Activated gamma-delta T cell treated with anti-CD3 and anti-CD28 coated beads, Interleukin-2, amount 50 U/mL, for 16 hours (primary cell): ENCODE measurements at regions not wholly inside any gene's neighbourhood (a gene's known extent, or its start where the extent isn't known, plus 50 kb on each side); places are given as distances from the start of the nearest gene placed in this dataset.
"Not testable (repeated sequence)": the region's sequence is repeated elsewhere in the genome, so short reads cannot be mapped to it uniquely, and the experiment has no call there.

Experiments used
- DNase-seq: peaks from one replicate; pipeline ENCODE4 v3.0.0-alpha.2; 2020; ENCODE audit warnings: low read depth

DNA sequence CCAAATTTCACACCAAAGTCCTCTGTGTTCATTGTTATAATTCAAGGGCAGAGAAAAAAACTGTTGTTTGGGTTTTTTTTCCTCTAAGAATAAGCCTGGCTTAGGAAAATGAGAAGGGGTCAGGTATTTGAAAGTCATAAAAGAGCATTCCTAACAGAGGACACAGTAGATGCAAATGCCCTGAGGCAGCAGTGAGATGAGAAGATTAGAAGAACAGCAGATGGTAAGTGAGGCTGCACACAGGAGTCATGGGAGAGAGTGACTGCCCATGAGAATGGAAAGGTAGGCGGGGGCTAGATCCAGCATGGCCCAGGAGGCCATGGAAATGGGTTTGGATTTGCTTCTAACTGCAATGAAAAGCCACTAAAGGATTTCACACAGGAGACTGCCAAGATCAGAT is 107.5 kb upstream of the RBPJ start:
- no peak for DNase-seq

GRCh38 chr4:26214994-26215393 is 105.8 kb upstream of the RBPJ start:
- no peak for DNase-seq

DNA sequence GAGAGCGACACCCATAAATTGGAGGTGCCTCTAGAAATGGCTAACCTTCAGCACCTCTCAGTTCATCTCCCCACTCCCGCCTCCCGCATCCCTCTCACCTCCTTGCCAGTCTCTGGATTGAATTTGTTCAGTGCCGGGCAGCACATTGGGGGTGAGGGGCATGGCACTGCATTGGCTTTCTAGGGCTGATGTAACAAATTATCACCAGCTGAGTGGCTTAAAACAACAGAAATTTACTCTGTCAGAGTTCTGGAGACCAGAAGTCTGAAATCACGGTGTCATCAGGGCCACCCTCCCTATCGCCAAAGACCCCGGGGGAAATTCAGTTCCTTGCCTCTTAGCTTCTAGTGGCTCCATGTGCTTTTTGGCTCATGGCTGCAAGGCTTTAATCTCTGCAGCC is 105.1 kb upstream of the RBPJ start:
- DNase-seq, result no peak

DNA sequence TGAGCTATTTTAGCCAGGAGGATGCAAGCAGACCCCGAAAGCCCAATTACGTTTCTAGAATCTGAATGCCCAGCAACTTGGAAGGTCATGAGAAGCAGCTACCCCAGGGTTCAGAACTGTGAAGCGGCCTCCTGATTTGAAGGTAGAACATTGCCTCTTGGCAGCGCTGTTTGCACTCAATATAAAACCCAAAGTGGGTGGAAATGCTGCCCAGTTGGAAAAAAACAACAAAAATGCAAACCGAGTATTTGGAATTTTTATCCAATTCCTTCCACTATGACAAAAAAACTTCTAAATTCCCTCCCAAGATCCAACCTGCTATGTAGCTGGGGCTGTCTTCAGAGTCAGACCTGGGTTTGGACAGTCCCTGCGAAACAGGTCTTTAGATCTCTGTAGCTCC is 103.3 kb upstream of the RBPJ start:
- DNase-seq, result no peak

- no peak for DNase-seq
Measured at GRCh38 chr4:26217961-26218676, 102.7 kb upstream of the RBPJ start.

- DNase-seq, result no peak
Measured at GRCh38 chr4:26218677-26219605, 101.9 kb upstream of the RBPJ start.

- no peak for DNase-seq
Measured at GRCh38 chr4:26220696-26221095, 100.1 kb upstream of the RBPJ start.

- no peak for DNase-seq
Measured at GRCh38 chr4:26223155-26223554, 97.7 kb upstream of the RBPJ start.

DNA sequence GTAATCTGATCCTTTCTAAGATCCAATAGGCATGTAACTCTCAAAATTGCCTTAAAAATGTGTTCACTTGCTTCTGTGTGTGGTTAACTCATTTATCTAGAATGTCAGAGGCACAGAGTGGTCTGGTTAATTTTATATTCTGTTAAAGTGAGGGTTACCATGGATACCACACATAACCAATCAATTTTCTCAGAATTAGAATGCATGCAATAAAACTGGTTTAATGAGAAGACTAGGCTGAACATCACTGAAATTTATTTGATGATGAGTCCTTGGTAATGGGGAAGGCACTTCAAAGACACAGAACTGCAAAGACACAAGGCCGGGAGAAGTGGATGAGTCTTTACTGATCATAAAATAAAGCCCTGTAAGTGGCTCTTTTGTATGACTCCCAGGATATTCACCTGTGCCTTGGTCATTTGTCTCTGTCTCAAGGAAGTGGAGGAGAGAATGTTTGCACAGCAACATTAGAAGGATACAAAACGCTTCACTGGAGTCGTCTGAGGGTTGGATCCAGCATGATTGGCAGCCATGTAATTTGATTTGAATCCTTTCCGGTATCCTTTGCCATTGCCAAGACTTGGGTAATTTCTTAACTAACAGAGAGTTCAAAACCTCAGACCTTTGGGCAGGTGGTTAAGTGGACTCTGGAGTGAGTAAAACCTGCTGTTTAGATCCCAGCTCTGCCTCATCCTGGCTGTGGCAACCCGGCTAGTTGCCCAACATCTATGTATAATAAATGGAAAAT is 94.0 kb upstream of the RBPJ start:
- no peak for DNase-seq

DNA sequence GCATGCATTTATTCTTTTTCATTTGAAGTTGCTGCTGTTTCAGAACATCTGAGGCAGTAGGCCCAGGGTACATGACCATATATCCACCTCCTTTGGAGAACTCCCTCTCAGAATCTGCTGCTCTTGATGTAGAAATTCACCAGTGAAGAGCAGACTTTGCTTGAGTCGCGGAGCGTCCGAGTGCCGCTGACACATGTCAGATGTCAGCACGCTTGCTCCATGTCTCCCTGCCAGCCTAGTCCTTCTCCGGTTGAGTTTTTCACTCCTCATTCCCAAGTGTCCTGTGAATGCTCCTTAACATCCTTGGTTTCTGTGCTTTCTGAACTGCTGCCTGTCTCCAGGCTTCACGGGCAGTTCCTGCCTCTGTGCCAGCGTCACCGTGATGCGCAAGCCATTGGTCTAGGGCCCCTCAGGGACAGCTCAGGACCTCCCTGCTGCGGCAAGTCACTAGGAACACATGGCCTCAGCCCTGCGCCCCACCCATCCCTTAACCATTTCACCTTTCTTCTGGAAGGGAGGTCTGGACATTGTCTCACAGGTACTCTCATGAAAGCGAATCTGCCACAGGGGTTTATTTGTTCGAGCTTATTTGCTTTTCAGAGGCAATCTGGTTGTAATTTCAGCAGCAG is 93.1 kb upstream of the RBPJ start:
- no peak for DNase-seq

- no peak for DNase-seq
Measured at GRCh38 chr4:26228883-26229282, 91.9 kb upstream of the RBPJ start.

DNA sequence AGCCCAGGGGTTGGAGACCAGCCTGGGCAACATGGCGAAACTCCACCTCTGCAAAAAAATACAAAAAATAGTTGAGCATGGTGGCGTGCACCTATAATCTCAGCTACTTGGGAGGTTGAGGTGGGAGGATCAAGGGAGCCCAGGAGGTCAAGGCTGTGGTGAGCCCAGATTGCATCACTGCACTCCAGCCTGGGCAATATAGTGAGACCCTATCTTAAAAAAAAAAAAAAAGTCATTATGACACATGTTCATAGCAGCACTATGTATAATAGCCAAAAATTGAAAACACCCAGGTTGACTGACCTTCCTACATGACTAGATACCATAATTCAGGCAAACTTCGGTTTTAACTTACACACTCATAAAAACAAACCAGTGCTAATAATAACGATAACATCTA is 90.8 kb upstream of the RBPJ start:
- no peak for DNase-seq

DNA sequence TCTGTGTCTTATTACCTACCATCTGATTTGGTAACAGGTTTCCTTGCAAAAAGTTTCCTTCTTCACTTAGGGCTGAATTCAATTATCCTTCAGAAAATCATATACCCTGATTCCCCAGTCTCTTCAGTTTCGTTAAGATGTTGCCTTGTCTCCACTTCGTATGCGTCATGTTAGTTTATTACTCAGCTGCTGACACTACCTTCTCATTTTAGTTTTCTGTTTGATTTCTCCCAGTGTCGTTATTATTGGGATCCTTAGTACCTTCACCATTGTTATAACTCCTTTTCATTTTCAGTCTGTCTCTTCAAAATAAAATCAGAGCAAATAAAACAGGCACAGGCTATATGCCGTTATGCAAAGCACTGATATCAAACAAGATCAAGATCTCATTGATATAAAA is 87.5 kb upstream of the RBPJ start:
- DNase-seq, result no peak

DNA sequence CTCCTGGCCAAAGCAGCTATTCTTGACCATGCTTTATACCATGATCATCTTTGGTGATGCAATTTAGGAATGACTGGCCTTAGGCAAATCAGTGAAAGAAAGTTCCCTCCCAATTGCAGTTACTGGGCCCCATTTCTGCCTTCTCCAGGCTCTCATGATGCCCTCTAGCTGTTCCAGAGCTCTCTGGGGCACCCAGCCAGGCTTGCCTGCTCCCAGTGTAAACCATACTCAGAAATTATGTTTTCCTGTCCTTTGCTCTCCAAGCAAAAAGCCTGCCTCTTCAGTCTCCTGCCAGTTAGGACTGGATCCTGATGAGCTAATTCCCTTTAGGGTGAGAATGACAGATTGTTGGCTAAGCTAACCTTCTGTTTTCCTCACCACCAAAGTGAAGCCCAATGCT is 85.3 kb upstream of the RBPJ start:
- DNase-seq, result no peak

DNA sequence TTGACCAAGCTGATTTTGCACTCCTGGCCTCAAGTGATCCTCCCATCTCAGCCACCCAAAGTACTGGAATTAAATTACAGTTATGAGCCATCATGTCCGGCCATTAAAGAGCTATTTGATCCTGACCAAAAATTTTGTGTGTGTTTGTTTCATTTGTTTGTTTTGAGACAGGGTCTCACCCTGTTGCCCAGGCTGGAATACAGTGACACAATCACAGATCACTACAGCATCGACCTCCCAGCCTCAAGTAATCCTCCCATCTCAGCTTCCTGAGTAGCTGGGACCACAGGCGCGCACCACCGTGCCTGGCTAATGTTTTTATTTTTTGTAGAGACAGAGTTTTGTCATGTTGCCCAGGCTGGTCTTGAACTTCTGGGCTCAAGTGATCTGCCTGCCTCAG is 82.9 kb upstream of the RBPJ start:
- DNase-seq, result no peak

- no peak for DNase-seq
Measured at GRCh38 chr4:26238426-26238777, 82.4 kb upstream of the RBPJ start.

DNA sequence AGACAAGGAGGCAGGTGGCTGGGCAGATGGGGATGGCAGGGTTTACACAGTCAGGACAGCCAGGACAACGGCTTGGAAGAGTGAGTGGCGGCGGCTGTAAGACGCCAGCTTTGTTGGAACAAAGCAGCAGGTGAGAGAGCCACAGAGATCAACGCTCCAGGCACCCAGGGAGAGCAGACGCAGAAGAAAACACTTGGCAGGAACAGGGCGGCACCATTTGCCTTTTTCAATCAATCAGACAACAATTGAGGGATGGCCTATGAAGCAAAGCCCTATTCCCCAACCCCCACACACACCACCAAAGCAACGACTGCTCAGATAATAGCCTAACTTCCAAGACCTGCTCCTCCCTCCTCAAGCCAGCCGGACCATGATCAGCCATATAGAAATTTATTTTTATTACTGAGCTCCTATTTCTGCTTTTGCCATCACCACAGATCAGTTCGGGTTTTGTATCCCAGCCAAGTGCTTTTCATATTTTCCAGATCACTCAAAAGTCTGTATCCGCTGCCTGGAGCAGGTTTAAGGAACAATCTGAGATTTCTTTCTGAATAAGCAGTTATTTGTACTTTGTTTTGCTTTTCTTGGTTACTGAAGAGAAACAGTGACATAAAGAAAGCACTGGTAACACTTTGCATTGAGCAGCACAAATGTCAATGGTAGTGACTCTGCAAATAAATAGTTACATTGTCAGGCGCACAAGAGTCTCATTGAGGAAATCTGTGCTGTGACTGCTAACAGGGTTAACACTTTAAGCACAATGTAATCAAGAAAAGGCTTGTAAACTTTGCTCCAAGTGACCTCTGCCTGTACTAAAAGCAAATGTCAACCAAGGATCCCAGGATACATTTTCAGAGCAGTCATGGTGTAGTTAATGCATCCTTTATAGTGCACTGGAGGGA is 81.8 kb upstream of the RBPJ start:
- DNase-seq, result no peak

DNA sequence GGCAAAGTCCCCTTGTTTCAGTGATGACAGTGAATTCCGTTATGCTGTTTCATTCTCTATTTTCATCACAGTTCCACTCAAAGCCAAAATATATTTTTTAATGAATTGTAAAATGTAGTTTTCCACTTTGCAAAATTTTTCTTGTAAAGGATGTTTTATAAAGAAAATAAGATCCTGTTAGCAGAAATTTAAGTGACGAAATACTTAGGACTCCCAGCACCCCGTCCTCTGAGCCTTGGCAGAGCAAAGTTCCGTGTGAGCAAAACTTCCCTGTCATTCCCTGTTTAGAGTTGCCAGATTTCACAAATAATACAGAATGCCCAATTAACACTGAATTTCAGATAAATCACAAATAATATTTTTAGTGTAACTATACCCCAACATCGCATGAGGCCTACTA is 81.0 kb upstream of the RBPJ start:
- no peak for DNase-seq

GRCh38 chr4:26241179-26241578 is 79.6 kb upstream of the RBPJ start:
- DNase-seq, result no peak

DNA sequence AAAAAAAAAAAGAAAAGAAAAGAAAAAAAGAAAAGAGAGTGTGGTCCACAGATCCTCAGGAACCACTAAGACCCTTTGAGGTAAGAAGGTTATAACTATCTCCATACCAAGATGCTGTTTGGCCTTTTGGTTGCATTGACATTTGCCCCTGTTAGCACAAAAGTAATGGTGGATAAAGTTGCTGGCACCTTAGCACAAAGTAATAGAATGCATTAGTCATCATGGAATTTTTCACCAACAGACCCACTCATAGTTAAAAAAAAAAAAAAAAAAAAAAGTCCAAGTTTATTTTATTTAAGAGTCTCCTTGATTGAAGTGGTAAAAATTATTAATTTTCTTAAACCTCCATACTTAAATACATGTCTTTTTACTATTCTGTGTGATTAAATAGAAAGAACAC is 78.4 kb upstream of the RBPJ start:
- no peak for DNase-seq

GRCh38 chr4:26244138-26244537 is 76.7 kb upstream of the RBPJ start:
- not testable (repeated sequence) for DNase-seq
